Activated CD4-positive, alpha-beta T cell treated with anti-CD3 and anti-CD28 coated beads, Interleukin-2, amount 50 U/mL, for 16 hours (primary cell): ENCODE measurements at regions not wholly inside any gene's neighbourhood (a gene's known extent, or its start where the extent isn't known, plus 50 kb on each side); places are given as distances from the start of the nearest gene placed in this dataset.
"Not testable (repeated sequence)": the region's sequence is repeated elsewhere in the genome, so short reads cannot be mapped to it uniquely, and the experiment has no call there.

Experiments
- DNase-seq: peaks from one replicate; pipeline ENCODE4 v3.0.0-alpha.2; 2020

DNA sequence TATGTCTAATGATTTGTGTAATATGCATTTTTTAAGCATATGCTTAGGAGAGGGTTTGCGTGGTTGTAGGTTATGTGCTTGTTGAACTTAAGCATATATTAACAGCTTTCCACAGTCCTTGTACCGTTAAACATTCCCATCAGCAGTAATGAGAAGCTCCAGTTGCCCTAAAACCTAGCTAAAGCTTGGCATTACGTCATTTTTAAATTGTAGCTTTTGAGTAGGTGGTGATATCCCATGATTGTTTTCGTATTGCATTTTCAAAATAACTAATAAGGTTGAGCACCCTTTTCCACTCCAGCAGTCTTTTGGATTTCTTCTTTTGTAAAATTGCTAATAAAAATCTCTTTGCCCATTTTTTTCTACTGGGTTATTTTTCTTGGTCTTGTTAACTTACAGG lies 453.1 kb upstream of the GCFC2 start:
- DNase-seq: no peak

DNA sequence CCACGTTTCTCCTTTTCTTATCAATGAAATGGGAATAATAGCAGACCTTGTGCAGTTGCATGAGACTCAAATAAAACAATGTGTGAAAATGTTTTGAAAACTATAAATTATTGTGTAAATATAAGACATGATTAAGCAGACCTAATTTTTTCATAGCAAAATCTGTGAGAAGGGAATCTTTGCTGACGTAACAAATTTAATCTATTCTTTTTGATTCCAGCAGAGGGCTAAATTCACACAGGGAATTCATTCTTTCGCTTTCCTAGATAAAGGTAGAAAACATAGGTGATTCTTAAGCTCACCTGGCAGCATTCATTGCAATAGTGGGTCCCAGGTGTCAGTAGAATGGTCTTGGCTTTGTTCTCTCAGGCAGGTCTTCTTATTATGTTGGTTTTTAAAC lies 450.0 kb upstream of the GCFC2 start:
- DNase-seq: no peak

DNA sequence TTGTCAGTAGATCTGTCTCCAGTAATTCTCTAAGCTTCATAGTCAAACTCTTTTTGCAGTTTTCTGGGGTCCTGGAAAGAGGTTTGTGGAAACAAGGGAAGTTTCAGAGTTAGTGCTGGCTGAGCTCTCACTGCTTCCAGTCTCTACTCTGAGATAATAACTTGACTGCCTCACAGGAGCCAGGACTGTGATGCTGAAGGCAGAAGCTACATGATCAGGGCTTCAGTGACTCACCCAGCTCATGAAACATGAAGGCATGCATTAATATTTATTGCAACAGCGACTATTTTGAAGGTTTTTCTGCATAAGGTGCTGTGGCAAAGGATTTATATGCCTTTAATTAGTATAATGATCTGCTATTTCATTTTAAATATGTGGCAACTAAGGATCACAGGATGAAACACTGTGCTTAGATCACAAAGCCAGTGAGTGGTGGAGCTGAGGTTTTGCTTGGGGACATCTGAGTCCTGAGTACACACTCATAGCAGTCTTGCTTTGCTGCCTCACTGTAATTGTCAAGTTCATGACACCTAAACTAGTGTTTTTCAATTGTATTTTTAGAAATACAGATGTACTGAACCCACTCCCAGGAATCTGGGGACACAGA lies 448.4 kb upstream of the GCFC2 start:
- no peak for DNase-seq

DNA sequence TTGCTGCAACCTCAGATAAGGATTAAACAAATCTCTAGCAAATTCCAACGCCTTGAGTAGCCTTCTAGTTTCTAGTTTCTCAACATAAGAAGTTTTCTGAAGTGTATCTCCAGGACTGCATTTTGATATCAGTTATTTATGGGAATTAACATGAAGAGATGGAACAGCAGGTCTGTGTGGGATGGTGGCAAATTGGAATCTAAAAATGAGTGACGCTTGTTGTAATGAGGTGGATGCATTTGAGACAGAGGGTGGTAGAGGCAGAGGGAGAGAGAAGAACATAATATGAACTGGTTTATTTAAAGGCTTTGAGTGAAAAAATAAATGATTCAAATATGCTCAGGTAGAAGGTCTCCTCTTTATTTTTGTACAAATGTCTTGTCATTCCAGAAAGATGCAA lies 446.8 kb upstream of the GCFC2 start:
- DNase-seq: no peak

DNA sequence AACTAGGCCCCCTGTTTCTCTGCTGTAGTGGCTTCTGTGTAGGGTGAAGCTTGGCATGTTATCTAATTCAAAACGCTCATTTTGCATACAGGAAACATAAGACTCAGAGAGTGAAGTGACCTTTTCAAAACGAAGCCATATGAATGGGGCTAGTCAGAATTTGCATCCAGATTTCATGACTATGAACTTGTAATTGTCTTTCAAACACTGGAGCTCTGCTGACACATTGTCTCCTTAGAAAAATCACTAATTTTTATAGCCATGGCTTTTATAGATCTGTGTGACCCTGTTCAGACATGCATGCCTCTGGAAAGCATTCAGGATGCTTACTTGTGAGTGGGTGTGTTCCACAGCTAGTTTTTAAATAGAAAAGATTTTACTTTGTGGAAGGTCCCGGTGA lies 444.3 kb upstream of the GCFC2 start:
- no peak for DNase-seq

DNA sequence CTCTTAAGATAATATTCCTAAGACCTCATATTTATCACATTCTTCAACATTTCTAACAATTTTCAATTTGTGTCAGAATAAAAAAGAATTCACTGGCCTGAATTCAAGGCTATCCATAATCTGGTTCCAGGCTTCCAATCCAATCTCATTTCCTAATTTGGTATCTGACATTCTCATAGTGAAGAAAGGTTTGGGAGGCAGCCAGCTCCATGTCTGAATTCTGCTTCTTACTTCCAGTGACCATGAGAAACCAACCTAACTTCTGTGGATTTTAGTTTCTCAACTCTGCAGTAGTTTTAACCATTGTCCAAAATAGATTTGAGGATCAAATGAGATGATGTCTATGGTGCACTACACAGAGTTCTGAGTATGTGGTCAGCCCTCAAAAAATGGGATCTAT lies 439.1 kb upstream of the GCFC2 start:
- no peak for DNase-seq

DNA sequence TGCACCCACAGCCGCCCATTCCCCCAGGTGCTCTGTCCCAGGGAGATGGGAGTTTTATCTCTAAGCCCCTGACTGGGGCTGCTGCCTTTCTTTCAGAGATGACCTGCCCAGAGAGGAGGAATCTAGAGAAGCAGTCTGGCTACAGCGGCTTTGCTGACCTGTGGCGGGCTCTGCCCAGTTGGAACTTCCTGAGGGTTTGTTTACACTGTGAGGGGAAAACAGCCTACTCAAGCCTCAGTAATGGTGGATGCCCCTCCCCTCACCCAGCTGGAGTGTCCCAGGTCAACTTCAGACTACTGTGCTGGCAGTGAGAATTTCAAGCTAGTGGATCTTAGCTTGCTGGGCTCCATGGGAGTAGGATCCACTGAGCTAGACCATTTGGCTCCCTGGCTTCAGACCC lies 428.6 kb upstream of the GCFC2 start:
- not testable (repeated sequence) for DNase-seq

DNA sequence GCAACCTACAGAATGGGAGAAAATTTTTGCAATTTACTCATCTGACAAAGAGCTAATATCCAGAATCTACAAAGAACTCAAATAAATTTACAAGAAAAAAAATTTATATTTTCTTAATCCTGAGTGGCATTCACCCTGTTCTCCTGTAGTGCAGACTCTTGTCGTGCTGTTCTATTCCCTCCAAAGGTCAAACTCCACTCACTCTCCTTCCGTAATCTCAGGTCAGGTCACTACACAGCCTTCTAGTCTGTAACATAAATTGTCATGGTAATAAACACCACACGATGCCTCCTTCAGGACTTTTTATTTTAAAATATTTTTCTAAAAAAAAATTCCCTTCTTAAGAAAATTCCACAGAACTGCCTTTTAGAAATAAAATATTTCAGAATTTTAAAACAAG lies 417.9 kb upstream of the GCFC2 start:
- no peak for DNase-seq

DNA sequence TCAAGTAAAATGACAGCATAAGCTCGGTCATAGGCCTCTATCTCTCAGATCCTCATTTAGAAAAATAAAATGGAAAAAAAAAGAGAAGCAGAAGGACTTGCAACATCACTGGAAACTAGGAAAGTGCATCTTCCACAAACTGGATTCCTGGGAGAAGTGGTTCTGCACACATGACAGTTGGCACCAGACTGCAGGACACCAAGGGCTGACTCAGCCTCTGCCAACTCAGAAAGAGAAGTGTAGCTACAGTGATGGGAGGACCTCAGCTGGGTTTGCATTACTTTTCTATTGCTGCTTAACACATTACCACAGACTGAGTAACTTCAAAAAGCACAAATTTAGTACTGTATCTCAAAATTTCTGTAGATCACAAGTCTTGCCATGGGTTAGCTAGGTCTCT lies 409.5 kb upstream of the GCFC2 start:
- DNase-seq: no peak

DNA sequence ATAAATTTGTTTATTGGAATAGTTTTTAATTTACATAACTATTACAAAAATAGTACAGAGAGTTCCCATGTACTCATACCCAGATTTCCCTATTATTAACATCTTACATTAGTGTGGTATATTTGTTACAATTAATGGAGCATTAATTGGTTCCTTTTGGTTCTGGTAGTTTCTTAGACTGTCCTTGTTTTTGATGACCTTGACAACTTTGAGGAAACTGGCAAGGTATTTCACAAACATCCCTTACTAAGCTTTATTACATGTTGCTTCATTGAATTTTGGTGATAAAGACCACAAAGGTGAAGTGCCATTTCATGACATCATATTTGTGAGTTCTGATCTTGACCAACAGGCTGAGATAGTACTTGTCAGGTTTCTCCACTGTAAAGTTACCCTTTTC lies 379.0 kb upstream of the GCFC2 start:
- DNase-seq: no peak

DNA sequence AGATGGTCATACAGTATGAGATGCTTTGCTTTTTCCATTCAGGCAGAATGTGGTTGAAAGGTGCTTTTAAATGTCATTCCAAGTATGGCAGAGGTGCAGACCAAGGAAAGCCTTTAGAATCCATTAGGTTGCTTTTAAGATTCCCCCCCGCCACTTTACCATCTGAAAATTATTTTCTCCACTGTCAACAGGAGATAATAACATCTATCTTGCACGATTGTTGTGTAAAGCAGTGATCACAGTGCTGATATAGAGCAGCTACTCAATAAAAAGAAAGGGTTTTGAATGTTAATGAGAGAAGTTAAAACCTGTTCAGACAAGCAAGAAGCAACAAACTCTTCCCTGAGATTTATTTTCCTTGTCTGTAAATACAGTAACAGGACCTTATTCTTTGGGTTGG lies 372.5 kb upstream of the GCFC2 start:
- no peak for DNase-seq

DNA sequence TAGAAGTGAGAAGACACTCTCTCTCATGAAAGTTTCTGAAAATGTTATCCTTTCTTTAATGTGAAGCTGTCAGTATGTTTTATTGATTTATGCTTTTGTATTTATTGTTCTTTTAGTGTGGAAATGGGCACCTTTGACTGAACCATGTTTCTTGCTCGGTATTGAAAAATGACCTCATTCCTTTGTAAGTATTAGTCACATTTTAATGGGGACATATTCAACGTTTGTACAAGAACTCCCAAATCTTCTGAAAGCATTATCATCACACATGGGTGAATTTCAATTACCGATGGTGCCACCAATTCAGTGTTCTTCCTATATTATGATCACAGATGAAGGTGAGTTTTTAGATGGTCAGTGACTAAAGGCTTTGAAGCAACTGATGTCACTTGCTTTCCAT lies 371.8 kb upstream of the GCFC2 start:
- DNase-seq: no peak

DNA sequence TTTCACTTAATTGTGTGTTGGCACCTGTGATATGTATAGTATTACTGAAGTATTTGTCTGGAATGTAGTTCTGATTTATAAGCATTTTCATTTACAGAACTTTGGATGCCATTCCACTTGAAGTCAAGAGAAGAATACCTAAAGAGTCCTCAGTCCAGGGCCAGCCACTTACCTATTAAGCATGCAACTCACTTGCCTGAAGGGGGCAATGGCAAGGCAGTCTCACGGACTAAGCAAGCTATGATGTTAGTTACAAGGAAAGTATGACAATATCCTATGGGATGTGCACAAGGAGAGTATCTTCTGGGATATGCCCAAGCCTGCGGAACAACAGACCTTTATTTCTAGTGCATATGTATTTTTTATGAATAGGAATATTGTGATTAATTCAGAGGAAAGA lies 369.4 kb upstream of the GCFC2 start:
- DNase-seq: no peak

DNA sequence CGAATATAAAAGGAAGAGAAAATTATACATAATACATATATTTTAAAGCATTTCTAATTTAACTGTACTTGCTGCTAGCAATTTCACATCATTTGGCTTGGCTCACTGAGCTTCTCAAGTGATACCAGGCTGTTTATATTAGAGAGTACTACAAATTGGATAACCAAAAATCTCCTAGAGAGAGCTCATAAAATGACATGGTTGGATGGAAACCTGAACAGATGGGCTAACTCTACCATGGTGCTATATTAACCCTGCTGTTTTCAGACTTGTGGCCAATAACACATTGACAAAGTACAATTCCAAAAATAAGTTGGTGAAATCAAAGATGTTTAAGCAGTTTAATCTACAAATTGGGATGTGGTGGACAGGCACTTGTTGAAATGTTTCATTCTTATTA lies 364.4 kb upstream of the GCFC2 start:
- DNase-seq: no peak

DNA sequence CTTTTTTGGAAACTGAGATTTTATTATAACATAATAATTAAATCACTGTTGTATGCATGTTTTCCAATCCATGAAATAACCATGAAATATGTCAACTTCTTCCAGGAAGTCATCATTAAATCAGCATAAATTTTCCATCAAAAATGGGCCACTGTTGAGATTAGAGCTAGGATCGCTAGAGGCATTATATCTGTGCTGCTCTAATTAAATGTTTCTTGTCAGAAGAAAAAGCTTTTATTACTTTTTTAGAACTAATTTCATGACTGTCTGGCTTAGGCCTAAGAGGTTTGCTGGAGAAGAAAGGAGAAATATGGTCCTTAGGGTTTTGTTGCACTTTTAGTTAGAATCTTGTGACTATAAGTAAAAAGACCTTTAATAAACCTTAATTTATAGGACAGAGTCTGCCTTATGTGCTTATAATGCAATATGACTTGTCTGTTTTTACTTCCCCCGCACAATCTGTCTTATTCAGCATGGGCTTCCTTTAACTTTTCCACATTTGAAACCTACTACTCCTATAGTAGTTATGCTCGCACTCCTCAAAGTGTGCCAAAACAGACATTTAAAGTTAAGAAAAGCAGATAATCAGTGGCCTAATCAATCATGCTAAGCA lies 363.4 kb upstream of the GCFC2 start:
- DNase-seq: no peak

DNA sequence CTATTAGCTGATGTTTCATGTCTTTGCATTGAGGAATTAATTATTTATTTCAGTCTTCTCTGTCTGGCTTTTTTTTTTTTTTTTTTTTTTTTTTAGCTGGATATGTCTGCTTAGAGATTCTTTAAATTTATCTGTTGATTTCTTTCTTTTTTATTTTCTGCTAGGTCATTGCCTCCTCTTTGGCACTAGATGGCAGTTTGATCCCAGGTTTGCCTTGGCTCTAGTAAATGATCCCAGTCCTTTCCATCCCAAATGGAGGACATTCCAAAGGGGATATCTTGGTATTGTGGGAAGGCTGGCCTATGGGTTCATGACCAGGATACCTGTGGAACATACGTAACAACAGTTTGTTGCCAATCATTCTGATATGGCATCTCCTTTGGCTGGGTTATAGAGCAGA lies 339.5 kb upstream of the GCFC2 start:
- no peak for DNase-seq

DNA sequence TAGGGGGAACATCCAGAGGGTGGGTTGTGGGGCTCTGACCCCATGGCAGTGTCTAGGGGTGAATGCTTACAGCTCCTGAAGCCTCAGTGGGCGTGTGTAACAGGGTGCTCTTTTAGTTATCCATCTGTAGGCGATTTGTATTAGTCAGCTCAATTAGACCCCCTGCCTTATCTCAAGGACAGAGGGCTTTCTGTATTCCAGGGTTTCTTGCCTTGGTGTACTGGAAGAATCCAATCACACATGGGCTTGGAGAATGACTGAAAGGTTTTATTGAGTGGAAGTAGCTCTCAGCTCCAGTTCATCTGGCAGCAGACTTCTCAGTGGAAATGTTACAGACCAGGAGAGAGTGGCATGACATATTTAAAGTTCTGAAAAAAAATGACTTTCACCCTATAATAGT lies 334.0 kb upstream of the GCFC2 start:
- DNase-seq: no peak

DNA sequence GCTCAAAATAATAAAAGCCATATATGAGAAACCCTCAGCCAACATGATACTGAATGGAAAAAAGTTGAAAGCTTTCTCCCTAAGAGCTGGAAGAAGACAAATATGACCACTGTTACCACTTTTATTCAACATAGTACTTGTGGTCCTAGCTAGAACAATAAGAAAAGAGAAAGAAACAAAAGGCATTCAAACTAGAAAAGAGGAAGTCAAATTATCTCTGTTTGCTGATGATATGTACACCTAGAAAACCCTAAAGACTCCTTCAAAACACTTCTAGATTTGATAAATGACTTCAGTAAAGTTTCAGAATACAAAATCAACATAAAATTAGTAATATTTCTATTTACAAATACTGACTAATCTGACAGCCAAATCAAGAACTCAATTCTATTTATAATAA lies 328.8 kb upstream of the GCFC2 start:
- DNase-seq: no peak

DNA sequence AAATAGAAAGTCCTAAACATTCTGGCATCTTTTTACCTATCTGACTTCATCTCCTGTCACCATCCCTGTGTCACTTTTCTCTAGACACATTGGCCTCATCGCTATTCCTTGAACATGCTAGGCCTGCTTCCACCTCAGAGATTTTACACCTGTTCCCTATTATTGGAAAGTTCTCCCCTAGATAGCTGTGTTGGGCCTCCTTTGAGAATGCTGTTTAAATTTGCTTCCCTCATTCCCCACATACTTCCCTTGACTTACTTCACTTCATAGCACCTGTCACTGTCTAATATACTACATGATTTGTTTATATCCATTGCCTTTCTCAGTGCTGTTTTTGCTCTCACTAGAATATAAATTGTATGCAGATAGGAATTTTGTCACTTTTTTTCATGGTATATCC lies 317.0 kb upstream of the GCFC2 start:
- DNase-seq: no peak

DNA sequence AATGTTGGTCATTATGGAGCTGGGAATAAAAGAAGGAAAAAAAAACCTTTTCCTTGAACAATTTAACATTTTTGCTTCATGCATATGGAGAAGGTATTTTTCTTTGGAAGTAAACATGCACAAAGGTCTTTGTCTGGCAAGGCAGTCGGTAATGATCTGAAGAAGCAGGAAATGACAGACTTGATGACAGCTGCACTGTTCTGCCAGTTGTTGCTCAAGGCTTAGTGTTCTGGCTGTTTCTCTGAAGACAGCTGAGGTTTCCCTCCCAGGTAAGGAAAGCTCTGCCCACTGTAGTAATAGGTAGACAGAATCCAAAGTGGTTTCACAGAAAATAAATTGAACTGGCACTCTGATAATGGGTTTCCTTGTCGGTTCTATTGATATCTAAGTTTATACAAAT lies 308.4 kb upstream of the GCFC2 start:
- no peak for DNase-seq

DNA sequence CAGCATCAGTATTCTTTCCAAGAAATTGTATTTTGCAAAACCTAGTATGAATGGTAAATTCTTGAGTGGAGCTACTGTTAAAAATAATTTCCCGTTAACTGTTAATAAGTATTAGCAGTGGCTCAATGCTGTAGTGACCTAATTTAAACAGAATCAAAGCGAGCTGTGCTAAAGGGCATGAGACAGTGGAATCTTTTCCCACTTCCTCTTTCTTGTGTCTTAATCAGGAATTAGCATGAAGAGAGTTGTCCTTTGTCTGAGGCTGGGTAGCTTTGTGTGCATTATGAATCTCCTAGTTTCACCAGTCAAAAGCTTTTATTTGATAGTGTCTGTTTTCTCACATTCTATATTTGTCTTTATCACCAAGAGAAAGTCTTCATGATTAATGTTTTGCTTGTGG lies 298.8 kb upstream of the GCFC2 start:
- no peak for DNase-seq

DNA sequence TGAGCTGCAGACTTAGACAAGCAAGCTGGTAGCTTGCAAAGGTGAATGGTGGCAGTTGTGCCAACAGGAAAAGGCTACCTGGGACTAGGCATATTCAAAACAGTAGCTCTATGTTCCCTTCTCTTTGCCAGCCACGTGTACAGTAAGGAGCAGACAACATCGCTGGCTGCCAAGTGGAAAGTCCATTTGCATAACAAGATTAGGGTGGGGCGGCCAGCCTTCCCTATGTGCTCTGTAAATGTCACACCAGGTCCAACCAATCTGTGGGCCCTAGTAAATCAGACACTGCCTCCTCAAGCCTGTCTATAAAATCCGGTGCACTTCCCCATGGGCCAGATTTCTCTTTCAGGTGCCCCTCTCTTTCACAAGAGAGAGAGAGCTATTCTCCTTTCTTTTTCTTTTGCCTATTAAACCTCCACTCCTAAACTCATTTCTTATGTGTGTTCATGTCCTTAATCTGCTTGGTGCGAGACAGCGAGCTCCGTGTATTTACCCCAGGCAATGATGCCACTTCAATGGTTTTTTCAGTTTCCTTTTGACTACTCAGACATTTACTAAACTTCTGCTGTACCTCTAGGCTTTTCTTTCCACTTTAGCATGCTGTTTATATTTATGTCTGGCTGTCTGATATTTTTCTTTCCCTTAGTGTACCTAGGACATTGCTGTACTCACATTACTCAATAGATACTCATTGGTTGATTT lies 297.4 kb upstream of the GCFC2 start:
- no peak for DNase-seq

DNA sequence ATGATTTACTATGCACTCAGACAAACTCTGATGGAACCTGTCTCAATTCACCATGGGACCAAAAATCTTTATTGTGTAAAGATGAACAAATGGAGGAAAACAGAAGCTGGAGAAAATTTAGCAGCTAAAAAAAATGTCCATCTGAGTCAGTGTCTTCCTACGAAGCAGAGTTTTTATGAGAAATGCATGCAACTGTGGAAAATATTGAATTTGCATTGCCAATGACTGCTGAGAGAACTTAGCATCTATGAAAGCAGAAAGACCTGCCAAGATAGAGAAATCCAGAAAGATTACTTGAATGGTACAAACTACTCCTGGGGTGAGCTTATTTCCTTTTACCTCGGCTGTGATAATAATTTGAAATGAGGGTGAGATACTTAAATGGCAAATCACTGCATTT lies 289.7 kb upstream of the GCFC2 start:
- no peak for DNase-seq

DNA sequence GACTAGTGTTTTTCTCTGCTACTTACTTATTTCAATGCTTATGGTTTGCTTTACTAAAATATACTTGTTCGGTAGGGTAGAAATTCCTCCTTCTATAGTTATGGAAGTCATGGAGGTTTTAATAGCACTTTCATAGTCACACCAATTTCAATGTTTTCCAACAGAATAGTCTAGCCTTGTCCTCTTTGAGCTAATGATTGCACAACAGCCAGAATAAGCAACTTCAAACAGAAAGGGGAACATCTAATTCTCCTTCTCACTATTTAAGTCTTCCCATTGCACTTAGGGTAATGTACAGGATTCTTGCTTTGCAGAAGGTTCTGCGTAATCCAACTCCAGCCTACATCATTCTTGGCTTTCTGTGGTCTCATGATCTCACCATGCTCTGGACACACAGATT lies 287.7 kb upstream of the GCFC2 start:
- DNase-seq: no peak

DNA sequence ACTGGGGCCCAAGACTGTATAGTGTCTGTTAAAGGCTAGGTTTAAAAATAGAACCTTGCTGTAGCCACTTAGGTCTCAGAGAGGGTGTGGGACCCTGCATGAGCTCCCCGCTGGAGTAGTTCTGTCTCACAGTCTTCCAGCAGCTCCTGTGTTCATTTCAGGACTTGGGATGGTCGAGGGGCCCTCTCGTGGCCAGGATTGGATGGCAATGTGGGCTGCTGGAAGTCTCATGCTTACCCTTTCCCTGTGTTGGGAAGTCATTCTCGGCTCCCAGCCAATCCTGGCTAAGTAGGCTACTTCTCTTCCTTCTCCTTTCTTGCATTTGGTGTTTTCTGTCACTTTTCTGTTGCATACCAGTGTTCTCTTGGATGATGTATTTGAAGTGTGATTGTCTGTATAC lies 284.0 kb upstream of the GCFC2 start:
- no peak for DNase-seq
